ENCODE measurements at regions not wholly inside any gene's neighbourhood (a gene's known extent, or its start where the extent isn't known, plus 50 kb on each side); places are given as distances from the start of the nearest gene placed in this dataset.
"Not testable (repeated sequence)": the region's sequence is repeated elsewhere in the genome, so short reads cannot be mapped to it uniquely, and the experiment has no call there.

DNA sequence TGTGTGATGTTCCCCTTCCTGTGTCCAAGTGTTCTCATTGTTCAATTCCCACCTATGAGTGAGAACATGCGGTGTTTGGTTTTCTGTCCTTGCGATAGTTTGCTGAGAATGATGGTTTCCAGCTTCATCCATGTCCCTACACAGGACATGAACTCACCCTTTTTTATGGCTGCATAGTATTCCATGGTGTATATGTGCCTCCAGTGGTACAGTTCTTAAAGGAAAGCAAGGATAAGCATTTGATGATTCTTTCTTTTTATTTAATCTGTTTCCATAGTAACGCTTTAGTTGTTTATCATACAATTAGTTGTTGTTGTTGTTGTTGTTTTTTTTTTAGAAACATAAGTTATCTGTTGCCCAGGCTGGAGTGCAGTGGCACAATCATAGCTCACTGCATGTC is 133.1 kb downstream of the TSEN15 start:
- not testable (repeated sequence) for DNase-seq

- DNase-seq: no peak
Observed at GRCh38 chr1:184185347-184185746, 133.8 kb downstream of the TSEN15 start.

DNA sequence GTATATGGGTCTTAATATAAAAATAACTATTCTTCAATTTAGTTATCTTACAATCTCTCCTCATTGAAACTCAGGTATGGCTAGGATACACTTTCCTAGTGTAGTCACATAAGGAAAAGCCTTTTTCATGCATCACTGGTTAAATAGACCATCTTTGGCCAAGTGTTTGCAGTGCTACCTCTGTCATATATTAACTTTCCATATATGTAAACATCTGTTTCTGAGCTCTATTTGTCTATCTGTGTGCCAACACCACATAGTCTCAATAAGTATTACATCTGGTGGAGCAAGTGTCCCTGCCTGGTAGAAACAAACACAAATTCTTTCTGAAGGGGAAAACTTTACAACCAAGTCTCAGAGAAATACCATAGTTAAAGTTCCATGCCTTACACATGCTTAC is 134.6 kb downstream of the TSEN15 start:
- no peak for DNase-seq

- DNase-seq: no peak
Observed at GRCh38 chr1:184187097-184187496, 135.6 kb downstream of the TSEN15 start.

DNA sequence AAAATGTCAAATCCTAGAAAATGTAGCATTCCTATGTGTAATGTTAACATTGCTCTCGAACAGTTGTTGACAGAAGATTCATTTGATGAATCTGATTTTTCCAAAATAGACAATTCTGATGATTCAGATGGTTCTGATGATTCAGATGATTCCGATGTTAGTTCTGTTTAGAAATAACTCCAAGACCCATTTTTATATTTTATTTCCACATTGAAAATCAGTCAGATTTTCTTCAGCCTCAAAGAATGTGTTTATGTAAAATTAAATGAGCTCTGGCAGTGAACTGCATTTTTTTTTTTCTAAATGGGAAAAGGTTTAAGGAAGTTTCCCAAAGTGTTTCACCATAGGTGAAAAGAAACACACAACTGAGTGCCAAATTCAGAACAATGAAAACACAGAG is 136.5 kb downstream of the TSEN15 start:
- DNase-seq: no peak

- DNase-seq: peak; percentile 91
Observed at GRCh38 chr1:184189361-184189760, 137.8 kb downstream of the TSEN15 start.

GRCh38 chr1:184190616-184191015 is 139.1 kb downstream of the TSEN15 start:
- DNase-seq: no peak

DNA sequence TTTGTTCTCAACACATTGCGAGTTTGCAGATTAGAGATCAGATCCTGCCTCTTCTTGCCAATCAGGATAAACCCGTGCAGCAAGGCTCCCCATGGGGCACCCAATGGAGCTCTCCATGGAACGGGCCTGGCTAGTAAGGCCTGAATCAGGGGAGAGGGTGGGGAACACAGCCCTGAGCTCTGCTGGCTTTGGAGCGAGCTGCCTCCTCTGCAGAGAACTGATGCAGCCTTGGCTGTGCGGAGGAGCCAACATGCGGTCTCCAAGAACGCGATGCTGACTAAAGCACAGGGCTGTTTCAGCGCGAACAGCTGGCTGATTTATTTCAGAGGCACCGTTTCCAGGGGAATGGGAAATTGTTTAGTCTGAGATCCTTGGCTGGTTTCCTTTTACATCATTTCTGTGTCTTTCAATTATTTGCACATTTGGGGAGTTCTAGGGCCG is 139.7 kb downstream of the TSEN15 start:
- no peak for DNase-seq

DNA sequence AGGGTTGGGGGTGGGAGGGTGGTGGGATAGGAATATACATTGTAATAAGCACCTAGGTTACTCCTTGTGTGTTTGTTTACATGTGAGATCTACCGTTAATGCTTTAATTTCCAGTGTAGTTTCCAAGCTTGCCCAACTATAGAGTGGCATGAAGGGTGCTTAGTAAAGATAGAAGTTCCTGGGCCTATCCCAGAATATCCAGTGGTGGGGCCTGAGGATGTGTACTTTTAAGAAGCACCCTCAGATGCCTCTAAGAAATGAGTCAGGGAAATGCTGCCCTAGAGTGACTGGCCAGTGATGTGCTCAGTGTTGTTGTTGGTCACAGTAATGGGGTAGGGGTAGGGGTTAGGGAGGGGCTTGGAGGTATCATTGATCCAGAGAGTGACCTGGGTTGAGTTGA is 141.3 kb downstream of the TSEN15 start:
- no peak for DNase-seq

- no peak for DNase-seq
Observed at GRCh38 chr1:184193451-184193850, 141.9 kb downstream of the TSEN15 start.

DNA sequence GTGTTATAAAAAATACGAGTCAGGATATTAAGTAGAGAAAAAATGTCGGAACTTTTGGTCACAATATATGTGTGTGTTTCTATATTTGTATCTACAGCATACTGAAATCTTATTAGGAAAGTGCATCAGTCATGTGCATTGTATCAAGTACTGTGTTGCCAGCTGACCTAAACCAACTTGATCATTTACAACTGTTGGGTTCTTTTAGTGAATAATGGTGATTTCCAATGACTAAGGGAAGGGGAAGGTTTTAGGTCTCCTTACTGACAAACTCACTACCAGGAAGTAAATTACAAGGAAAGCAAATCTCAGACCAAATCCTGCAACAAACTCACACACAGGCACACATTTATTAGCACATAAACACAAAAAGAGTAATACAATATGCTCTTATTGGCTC is 142.7 kb downstream of the TSEN15 start:
- no peak for DNase-seq

GRCh38 chr1:184195722-184196121 is 144.2 kb downstream of the TSEN15 start:
- DNase-seq: not testable (repeated sequence)

DNA sequence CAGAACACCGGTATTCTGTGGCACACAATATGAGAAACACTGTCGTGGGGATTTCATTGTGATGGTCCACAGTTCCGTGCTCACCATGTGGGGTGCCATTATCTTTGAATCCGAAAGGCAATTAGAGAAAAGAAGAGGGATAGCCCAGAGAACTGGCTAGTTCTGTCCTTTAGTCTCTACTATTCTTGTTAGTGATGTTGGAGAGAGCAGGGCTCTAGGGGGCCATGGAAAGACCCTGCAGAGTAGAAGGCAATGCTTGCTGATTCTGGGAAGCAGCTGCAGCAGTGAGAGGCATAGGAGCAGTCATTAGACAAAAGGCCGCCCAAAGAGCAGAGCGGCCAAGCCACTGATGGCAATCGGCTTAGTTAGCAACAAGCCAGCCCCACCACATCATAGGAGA is 146.3 kb downstream of the TSEN15 start:
- no peak for DNase-seq

DNA sequence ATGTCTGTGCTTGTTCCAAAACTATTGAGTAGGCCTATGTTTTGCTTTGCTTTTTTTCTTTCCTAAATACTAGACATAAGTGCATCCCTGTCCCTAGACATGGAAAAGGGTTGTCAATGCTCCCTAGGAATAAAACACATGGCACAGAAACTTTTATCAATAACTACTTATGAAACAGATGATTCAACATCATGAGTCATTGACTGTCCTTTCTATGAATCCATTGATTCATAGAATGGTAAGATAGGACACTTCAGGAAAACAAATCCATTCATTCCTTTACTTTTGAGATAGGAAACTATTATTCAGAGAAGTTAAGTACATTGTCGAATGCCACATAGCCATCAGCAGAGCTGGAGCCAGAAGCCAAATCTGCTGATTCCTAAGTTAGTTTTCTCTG is 147.5 kb downstream of the TSEN15 start:
- DNase-seq: no peak

- no peak for DNase-seq
Observed at GRCh38 chr1:184199438-184200085, 148.0 kb downstream of the TSEN15 start.

- DNase-seq: no peak
Observed at GRCh38 chr1:184208622-184209021, 157.1 kb downstream of the TSEN15 start.

DNA sequence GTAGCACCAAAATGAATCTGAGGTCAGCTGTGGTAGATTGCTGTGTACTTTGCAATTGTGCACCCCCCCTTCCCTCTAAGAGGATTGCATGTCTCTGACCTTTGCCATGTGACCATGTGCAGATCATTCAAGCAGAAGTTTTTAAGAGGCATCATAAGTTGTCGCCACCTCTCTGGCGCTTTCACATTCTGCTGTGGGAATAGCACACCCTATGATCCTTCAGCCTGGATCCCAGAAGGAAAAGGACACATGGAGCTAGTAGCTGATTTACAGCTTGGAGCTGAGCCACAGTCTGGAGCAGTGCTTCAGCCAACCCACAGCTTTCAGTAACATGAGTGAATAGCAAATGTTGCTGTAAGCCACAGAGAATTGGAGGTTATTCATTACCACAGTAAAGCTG is 158.5 kb downstream of the TSEN15 start:
- DNase-seq: no peak

DNA sequence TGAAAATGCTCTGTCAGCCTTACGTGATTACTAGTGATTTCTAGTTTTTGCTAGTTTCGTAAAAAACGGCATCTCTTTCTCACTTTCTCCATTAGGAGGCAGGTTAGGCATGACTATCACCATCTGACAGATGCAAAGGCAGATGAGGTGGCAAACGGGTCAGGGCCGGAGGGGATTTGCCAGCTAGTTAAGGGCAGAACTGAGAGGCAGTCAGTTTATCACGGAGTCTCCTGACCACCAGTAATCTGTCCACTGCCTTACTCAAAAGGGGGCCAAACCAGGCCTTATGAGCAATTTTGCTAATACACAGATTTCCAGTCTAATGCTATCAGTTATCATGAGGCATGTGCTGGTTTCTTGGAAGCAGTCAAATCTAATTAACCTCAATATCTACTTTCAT is 159.3 kb downstream of the TSEN15 start:
- no peak for DNase-seq

GRCh38 chr1:184212649-184213314 is 161.3 kb downstream of the TSEN15 start:
- DNase-seq: no peak

DNA sequence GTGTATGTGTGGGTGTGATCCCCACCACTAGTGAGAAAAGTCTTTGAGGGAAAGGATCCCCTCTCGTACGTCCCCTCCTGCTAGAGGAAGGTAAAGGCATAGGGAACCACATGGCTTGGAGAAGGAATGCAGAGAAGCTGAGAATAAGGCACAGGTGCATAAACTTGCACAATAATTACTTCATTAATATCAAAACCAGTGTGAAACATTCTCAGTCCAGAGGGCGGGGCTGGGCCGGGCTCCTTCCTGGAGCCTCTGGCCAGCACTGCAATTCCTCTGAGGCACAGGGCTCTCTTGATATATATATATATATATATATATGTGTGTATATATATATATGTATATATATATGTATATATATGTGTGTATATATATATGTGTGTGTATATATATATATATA is 162.6 kb downstream of the TSEN15 start:
- DNase-seq: no peak

DNA sequence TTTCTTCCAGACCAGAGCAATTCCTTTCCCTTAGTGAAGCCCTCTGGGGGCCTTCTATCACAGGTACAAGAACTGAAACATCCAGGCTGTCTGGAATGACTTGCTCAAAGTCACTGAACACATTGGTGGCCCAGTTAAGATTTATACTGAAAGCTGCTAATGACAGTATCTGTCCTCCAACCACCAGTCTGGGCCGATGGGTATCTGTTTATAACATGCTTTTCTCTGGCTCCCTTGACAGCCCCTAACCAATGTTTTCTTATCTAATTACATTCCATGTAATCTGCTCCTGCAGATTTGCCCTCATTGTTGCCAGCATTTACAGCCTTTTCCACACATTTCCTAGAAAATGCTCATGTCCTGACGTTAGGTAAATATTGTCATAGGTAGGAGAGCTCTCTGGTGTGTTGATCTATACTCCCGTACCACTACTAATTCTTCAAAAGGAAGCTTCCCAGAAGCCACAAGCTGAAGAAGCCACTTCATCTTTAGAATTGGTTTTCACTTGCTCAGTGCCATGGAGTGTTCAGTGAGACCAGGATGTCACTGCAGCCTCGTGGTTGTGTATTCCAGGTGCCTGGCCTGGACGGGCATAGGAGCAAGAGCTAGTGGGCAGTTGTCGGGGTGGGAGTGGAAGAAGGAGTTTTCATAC is 163.9 kb downstream of the TSEN15 start:
- DNase-seq: no peak

- DNase-seq: no peak
Observed at GRCh38 chr1:184218458-184219075, 167.0 kb downstream of the TSEN15 start.

- no peak for DNase-seq
Observed at GRCh38 chr1:184219414-184219813, 167.4 kb upstream of the C1orf21 start.

GRCh38 chr1:184219883-184220282 is 166.9 kb upstream of the C1orf21 start:
- DNase-seq: no peak

Measured in NCI-H1092 (cell line).